A673 (cell line): ENCODE measurements at regions not wholly inside any gene's neighbourhood (a gene's known extent, or its start where the extent isn't known, plus 50 kb on each side); places are given as distances from the start of the nearest gene placed in this dataset.

Experiments used
- BruUV-seq: library from RNA; stranded (reverse); fragments of 400-500 nt; replicated peaks from 2 replicates; lab custom pipeline; 2021; lab: Mats Ljungman, UMichigan
- CTCF ChIA-PET: fragments of 300-600 bp; sonication (Branson Sonifier 250); formaldehyde crosslinking; loops from one replicate; lab custom pipeline; 2022; ENCODE audit warnings: antibody characterized with exemption; lab: Charles Lee
- POLR2A ChIA-PET: fragments of 300-600 bp; sonication (Branson Sonifier 250); formaldehyde crosslinking; loops from one replicate; lab custom pipeline; 2022; ENCODE audit warnings: antibody characterized with exemption; ENCODE audit not compliant: low non-redundant PET; lab: Charles Lee
- DNase-seq: peaks from one replicate; pipeline ENCODE4 v3.0.0-alpha.2; 2015; ENCODE audit warnings: low spot score
- H3K27ac ChIP-seq: fragments of 200-600 bp; sonication (generic); 2 replicates; pipeline ENCODE4 v1.5.1; 2016; ENCODE audit warnings: mixed run types, low read depth, mild to moderate bottlenecking, mixed read lengths, antibody characterized with exemption, low read length; ENCODE audit not compliant: poor library complexity, severe bottlenecking
- H3K27me3 ChIP-seq: fragments of 200-600 bp; sonication (generic); replicated peaks from 2 replicates; pipeline ENCODE4 v1.6.1; 2017; ENCODE audit warnings: mixed run types, low read depth, mild to moderate bottlenecking, mixed read lengths, antibody characterized with exemption, low read length; ENCODE audit not compliant: insufficient read depth, poor library complexity
- H3K36me3 ChIP-seq: fragments of 200-600 bp; sonication (generic); 2 replicates; pipeline ENCODE4 v1.6.1; 2016; ENCODE audit warnings: mixed run types, mild to moderate bottlenecking, mixed read lengths, antibody characterized with exemption, low read length; ENCODE audit not compliant: insufficient read depth, poor library complexity, severe bottlenecking
- H3K4me1 ChIP-seq: fragments of 200-600 bp; sonication (generic); 2 replicates; pipeline ENCODE4 v1.6.1; 2017; ENCODE audit warnings: mixed run types, mild to moderate bottlenecking, mixed read lengths, antibody characterized with exemption, low read length; ENCODE audit not compliant: insufficient read depth, poor library complexity, severe bottlenecking
- H3K4me3 ChIP-seq: fragments of 200-600 bp; sonication (generic); 2 replicates; pipeline ENCODE4 v1.5.1; 2016; ENCODE audit warnings: low read depth, mixed run types, mild to moderate bottlenecking, mixed read lengths, low read length; ENCODE audit not compliant: poor library complexity, severe bottlenecking
- H3K9me3 ChIP-seq: fragments of 200-600 bp; sonication (generic); 2 replicates; pipeline ENCODE4 v1.6.1; 2016; ENCODE audit warnings: mixed run types, low read depth, mild to moderate bottlenecking, mixed read lengths, antibody characterized with exemption, low read length; ENCODE audit not compliant: poor library complexity, severe bottlenecking
- EZH2 ChIP-seq: fragments of 200-600 bp; sonication (generic); IDR thresholded peaks from 2 replicates; pipeline ENCODE4 v1.6.1; 2017; ENCODE audit warnings: borderline replicate concordance, low read depth, mild to moderate bottlenecking, mixed read lengths, antibody characterized with exemption, low read length; ENCODE audit not compliant: poor library complexity, severe bottlenecking
- intact Hi-C: fragments of 100-400 bp; cut with micrococcal nuclease; formaldehyde crosslinking; loops from one replicate; pipeline ENCODE4 v1.10.0; 2022; ENCODE audit not compliant: unreplicated experiment
- TF ChIP-seq, protein P1 (sequence below): fragments of 300-800, 200-600 bp; sonication (generic); conservative IDR thresholded peaks from 2 replicates; pipeline ENCODE4 v1.5.1; 2017; ENCODE audit warnings: low read depth, mild to moderate bottlenecking, antibody characterized with exemption, low read length, moderate library complexity, mixed read lengths

DNA sequence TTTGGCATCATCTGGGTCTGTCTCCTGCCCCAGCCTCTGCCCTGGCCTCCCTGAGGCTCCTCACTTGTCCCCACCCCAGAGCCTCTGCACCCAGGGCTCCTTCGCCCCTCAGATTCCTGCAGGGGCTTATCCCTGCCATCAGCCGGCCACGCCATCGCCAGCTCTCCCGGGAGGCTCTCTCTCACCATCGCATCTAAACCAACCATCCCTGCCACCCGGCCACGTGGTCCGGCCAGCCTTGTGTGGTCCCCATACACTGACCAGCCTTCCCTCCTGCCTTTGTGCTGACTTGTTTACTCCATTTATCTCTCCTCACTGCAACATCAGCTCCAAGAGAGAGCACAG, 134.3 kb upstream of the IQSEC1 start:
- no TSS peak for BruUV-seq
- ChIA-PET POLR2A (no interaction called here), CTCF (no interaction called here)
- intact Hi-C loops: no loop called here
- Histone ChIP-seq H3K4me1 (no peaks in the 10 kb centered on the region), H3K4me3 (no peak overlapping the region), H3K27ac (no peak overlapping the region), H3K27me3 (peaks cover 50% of the 10 kb centered on the region), H3K9me3 (no peaks in the 10 kb centered on the region), H3K36me3 (no peaks in the 10 kb centered on the region)
- TF ChIP-seq, protein P1, sequence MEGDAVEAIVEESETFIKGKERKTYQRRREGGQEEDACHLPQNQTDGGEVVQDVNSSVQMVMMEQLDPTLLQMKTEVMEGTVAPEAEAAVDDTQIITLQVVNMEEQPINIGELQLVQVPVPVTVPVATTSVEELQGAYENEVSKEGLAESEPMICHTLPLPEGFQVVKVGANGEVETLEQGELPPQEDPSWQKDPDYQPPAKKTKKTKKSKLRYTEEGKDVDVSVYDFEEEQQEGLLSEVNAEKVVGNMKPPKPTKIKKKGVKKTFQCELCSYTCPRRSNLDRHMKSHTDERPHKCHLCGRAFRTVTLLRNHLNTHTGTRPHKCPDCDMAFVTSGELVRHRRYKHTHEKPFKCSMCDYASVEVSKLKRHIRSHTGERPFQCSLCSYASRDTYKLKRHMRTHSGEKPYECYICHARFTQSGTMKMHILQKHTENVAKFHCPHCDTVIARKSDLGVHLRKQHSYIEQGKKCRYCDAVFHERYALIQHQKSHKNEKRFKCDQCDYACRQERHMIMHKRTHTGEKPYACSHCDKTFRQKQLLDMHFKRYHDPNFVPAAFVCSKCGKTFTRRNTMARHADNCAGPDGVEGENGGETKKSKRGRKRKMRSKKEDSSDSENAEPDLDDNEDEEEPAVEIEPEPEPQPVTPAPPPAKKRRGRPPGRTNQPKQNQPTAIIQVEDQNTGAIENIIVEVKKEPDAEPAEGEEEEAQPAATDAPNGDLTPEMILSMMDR: no peak
- TF ChIP-seq EZH2: no peak
- no peak for DNase-seq

DNA sequence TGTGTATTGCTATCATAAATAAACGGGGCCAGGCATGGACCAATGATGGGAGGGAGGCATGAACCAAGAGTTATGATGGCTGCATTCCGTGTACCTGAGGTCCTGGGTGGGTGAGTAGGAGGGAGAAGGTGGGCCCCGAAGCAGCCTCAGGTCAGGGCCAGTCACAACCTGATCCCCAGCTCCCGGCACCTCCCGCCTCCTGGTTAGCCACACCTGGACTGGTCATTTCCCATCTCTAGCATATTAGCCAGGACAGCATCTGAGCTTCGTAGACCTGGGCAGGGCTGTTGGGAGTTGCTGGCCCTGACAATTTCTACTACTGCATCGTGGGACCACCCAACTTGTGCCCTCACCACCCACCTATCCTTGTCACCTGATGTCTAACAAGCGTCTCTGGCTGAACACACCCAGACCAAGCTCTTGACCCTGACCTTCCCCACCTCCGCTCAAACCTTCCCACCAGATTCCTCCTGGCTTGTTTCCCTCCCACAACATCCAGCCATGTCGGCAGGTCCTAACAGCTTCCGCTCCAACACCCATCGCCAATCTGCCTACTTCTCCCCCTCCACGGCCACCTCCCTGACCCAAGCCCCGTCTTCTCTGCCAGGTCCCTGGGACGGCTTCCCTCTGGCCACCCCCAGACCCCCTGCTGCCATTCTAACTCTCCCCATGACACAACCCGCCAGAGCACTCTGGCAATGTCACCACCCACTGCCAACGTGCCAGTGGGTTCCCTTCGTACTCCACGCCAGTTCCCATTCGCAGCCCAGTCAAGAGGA, 133.8 kb upstream of the IQSEC1 start:
- TF ChIP-seq, protein P1: no peak
- no peak for TF ChIP-seq EZH2
- CTCF ChIA-PET: no interaction called here
- POLR2A ChIA-PET: no interaction called here
- intact Hi-C loops: no loop called here
- H3K27me3 ChIP-seq: peaks cover 50% of the 10 kb centered on the region
- H3K36me3 ChIP-seq: no peaks in the 10 kb centered on the region
- H3K27ac ChIP-seq: no peak overlapping the region
- no peak for DNase-seq
- BruUV-seq: no TSS peak
- H3K4me1 ChIP-seq: no peaks in the 10 kb centered on the region
- H3K9me3 ChIP-seq: no peaks in the 10 kb centered on the region
- no peak overlapping the region for H3K4me3 ChIP-seq

DNA sequence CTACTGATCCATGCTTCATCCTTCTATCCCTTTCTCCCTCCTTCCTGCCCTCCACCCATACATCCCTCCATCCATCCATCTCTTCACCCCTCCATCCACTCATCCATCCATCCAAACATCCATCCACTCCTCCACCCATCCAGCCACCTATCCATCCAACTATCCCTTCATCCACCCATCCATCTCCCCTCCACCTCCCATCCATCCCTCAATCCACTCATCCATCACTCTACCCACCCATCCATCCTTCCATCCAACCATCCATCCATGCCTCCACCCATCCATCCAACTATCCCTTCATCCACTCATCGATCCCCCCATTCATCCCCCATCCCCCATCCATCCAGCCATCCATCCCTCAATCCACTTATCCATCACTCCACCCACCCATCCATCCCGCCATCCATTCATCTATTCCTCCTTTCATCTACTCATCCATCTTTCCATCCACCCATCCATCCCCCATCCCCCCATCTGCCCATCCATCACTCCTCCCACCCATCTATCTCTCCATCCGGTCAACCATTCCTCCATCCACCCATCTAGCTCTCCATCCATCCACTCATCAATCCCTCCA, 132.4 kb upstream of the IQSEC1 start:
- no peak for DNase-seq
- H3K27ac ChIP-seq: no peak overlapping the region
- H3K27me3 ChIP-seq: peaks cover 53% of the 10 kb centered on the region
- no peaks in the 10 kb centered on the region for H3K4me1 ChIP-seq
- no peaks in the 10 kb centered on the region for H3K9me3 ChIP-seq
- intact Hi-C loops: no loop called here
- H3K36me3 ChIP-seq: no peaks in the 10 kb centered on the region
- POLR2A ChIA-PET: no interaction called here
- no TSS peak for BruUV-seq
- CTCF ChIA-PET: no interaction called here
- TF ChIP-seq, protein P1: no peak
- TF ChIP-seq EZH2: no peak
- H3K4me3 ChIP-seq: no peak overlapping the region
